GM18868 (cell line): ENCODE measurements at regions not wholly inside any gene's neighbourhood (a gene's known extent, or its start where the extent isn't known, plus 50 kb on each side); places are given as distances from the start of the nearest gene placed in this dataset.

ENCODE experiments used
- ATAC-seq: cut with Tn5 transposase; IDR thresholded peaks from one replicate; pipeline ENCODE4 v1.9.1; 2021; ENCODE audit warnings: mild to moderate bottlenecking, moderate library complexity; ENCODE audit not compliant: unreplicated experiment

DNA sequence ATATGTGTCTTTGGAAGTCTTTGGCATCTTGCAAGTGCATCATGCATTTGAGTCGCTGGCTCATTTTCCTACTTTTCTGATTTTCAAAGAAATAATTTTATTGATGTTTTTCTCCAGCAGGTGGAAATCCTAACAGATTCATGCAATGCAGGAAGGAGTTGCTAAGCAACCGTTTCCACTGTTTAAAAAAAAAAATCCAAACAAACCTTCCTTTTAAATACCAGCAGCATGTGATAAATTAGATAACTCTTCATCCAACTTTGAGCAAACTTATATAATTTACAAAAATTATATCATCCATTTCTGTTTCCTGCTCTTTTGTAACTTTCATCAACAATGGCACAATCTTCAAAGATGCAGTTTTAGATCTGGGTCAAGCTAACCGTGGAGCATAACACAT lies 364.1 kb downstream of the MFSD1 start:
- no peak for ATAC-seq

DNA sequence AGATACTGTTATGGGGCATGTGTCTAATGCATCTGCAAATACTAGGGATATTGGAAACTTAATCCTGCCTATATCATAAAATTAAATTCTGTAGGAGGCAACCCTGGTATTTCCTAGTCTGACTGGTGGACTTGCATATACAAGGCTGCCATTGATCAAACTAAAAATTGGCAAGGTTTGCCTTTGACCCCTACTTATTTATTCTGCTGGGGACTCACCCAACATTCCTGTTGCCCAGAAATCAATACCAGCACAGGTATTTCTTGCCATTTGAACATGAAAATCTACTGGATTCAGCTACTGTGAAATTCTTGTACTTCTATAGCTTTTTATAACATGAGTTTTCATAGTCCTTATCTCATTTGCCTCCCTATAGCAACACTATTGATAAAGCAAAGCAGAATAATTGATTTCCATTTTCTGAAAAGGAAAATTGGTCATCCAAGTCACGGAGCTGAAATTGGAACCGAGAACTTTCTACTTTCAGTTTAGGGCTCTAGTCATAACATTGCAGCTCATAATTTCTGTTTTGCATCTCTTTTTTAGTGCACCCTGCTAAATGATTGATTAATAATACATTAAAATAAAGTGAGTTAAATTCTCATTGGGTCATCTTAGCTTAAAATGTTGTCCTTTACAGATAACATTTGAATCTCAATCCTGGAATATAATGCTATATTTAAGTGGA lies 365.2 kb downstream of the MFSD1 start:
- ATAC-seq, result peak; percentile 52

DNA sequence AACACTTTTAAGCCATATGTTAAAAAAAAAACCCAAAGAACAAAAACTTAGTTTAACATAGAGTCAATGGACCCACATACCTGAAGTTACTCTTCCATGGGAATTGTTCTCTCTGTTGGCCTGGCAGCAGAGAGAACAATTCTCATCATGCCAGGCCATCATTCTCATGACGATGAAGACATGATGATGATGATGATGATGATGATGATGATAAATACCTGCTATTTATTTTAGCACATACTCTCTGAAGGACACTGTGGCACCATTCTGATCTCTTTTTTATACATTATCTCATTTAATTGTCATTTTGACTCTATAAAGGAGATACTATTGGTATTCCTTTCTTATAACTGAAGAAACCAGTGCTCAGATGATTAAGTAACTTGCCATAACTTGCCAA lies 366.9 kb downstream of the MFSD1 start:
- no peak for ATAC-seq

DNA sequence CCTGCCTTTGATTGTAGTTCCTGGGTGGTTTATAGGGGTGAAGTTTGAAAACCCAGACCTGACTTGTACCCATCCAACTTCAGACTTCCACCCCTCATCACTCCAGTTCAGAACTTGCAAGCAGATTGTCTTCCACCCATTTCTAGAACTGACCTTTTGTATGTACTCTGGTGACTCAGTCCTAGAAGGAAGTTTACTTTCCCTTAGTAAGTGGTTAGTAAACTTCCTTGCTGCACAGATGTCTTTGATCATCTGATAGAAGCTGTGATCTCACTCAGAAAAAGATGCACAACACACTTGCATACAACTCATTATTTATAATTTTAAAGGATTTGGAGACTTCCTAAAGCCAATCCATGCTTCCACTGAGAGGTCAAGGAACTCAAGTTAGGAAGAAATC lies 368.0 kb downstream of the MFSD1 start:
- ATAC-seq, result peak; percentile 79

DNA sequence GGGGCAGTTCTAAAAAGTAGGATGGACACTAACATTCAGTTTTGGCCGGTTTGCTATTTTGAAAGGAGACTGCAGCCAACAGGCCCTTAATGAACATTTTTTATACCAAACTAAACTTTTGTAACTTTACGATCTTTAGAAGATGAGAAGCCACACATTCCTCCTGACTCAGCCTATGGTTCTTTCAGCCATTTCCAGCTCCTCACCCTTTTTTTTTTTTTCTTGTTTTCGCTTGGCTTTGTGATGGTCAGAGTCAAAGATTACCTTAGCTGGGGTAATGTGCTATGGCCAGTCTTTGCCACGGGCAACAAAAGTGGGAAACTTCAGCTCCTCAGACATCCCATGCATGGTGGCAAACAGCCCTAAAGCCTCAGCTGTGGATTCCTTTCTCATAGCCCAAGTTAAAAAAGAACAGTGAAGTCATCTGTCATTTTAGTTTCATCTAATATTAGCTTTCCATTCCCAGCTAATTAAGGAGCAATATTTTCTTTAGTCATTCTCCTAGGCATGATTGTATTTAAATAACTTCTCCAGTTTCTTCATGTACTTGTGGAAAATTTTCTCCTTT lies 368.7 kb downstream of the MFSD1 start:
- ATAC-seq, result no peak

DNA sequence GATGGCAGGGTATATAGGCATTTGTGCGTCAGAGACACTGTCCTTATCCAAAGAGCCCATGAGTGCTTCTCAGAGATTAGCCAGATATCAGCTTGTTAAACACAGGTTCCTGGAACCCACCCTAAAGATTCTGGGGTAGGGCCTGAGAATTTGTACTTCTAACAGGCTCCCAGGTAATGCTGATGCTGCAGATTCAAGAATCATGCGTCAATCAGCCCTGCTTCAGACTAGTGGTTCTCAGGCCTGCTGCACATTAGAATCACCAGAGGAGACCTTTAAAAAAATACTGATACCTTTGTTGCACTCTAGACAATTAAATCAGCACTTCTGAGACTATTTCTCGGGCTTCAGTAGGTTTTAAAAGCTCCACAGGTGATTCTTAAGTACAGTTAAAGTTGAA lies 369.5 kb downstream of the MFSD1 start:
- no peak for ATAC-seq

DNA sequence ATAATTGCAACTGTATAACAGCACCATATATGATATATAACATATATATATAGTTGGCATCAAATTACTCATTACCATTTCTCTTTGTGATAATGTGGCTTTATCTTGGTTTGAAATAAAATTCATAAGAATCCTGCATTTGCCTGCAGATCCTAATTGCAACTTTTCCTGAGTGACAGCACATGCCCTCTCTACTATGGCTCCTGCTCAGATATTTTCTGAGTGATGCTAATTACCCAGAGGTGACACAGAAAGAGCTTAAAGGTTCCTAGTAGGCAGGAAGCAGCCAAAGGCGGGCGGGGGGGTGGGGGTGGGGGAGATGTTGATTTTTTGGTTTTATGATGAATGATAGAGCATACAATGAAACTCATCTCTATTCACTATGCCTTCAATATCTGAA lies 370.6 kb downstream of the MFSD1 start:
- no peak for ATAC-seq

DNA sequence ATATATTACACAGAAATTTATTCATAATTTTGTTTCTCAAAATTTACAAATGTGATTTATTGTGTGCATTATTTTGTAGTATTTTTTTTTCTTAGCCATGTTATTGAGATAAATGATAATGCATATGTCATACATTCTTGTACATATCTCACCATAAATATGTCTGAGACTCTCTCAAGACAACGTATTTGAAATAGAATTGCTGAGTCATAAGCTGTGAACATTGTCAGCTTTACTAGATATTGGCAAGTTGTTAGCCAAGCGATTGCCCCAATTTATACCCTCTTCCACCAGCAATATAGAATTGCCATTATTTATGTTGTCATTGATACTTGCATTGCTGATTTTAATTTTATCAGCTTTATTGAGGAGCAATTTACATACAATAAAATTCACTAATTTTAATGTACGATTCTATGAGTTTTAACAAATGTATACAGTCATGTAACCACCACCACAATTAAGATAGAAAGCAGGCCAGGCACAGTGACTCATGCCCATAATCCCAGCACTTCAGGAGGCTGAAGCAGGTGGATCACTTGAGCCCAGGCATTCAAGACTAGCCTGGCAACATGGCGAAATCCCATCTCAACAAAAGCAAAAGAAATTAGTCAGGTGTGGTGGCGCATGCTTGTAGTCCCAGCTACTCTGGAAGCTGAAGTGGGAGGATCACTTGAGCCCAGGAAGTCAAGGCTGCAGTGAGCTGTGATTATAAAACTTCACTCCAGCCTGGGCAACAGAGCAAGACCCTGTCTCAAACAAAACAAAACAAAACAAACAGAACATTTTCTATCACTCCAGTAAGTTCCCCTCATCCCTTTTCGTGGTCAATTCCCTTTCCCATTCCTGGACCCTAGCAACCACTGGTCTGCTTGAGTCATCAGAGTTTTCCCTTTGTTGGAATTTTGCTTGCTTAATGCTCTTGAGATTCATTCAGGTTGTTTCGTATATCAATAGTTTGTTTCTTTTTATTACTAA lies 373.1 kb downstream of the MFSD1 start:
- ATAC-seq, result no peak

DNA sequence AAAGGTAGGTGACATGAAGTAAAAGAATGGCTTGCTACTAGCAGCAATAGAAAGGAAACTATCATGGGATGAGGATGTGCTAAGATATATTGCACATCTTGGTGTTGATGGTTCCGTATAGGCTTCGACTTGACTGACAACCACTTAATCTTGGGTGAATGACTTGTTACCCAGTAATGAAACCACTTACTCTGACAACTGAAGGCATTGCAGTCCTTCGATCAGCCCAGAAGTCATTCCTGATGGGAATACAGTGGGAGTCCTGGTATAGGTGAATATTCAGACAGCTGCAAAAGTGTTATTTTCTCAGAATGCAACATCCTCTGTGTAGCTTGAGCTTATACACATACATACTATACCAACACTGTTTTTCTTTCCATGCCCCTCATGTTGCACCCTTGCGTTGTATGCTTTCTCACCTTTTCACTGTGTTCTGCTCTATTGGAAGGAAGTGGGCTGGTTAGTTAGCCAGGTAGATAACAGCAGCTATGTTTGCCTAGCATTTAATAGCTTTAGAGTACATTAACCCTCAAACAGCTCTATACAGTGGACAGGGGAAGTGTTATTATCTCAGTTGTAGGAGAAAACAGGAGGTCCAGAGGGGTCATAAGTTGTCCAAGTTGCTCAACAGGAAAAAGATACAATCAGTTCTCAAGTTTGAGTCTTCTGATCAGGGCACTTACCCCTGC lies 376.5 kb downstream of the MFSD1 start:
- ATAC-seq, result no peak

DNA sequence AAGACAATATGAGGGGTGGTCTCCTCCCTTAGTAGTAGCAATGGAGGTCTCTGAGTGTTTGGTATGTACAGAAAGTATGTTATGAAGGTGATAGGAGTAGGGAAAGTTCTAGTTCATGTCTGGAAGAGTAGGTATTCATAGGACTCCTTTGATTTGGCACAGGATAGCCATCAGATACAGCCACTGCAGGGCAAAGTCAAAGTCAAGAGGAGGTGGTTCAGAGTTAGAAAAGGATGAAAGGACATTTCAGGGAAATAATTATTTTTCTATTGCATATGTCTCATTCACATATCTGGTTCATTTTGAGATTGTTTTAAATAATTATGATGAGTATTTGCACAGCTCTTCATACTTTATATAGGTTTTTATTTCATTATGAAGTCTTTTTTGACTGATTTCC lies 381.1 kb downstream of the MFSD1 start:
- ATAC-seq, result no peak

DNA sequence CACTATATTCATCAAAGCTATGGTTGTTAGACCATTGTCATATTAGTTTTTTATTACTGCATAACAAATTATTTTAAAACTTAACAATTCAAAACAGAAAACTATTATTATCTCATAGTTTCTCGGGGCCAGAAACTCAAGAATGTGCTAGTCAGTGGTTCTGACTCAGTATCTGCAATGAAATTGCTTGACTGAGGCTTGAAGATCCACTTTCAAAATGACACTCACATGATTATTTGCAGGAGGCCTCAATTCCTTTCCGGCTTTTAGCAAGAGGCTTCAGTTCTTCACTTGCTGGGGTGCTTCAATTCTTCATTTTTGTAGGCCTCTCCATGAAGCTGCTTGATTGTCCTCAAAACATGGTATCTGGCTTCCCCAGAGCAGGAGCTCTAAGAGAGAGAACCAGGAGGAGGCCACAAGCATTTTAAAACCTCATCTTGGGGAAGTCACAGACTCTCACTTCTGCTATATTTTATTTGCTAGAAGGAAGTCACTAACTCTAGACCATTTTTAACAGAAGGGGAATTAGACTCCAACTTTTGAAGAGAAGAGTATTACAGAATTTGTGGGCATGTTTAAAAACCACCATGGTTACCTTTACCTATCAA lies 383.7 kb downstream of the MFSD1 start:
- ATAC-seq, result peak; percentile 76

DNA sequence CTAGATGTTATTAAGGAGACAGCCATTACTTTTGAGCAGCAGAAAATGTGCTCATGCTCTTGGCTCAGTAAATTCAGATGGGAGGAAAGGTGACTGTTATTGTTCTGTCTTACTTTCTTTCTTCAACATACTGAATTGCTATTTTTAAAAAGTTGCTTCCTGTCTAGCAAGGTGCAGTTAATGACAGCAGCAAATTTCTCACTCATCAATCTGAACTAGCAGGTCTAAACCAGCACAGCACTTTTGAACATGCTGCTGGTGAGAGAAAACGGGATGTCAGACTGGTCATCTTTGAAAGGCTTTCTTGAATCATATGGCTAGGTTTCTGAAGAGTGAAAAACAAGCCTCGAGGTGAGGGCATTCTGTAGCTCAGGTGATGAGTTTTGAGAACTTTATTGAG lies 384.7 kb downstream of the MFSD1 start:
- ATAC-seq, result peak; percentile 45

DNA sequence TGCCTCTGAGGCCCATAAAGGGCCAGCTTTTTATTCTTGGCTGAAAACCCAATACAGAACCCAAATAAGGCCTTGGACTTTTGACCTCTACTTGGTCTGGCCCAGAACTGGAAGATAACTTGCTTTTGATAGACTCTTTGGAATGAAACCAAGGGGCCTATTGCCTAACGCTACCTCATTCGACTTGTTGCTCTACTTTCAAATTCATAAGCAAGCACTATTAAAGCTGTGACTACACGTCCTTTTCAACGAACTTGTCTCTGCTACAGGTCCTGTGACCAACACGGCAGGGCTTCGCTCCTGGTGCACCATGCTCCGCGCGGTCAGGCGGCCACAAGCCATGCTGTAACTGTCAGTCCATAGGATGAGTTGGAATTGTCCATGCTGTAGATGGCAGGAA lies 385.4 kb downstream of the MFSD1 start:
- no peak for ATAC-seq

DNA sequence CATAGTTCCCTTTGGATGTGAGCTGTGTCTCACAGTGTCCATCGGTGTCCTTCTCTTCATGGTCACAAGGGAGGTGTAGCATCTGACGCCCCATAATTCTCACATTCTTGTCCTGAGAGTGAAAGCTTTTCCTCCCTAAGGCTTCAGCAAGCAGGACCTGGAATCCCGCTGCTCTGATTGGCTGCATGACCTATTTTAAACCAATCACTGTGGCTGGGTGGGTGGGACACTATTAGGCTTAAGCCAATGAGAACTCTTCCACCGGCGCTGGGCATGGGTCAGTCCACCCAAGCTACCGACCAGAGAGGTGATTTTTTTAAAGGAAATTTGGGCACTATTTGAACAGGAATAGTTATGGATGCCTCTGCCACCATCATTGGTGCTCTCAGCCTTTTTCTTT lies 385.9 kb downstream of the MFSD1 start:
- no peak for ATAC-seq

DNA sequence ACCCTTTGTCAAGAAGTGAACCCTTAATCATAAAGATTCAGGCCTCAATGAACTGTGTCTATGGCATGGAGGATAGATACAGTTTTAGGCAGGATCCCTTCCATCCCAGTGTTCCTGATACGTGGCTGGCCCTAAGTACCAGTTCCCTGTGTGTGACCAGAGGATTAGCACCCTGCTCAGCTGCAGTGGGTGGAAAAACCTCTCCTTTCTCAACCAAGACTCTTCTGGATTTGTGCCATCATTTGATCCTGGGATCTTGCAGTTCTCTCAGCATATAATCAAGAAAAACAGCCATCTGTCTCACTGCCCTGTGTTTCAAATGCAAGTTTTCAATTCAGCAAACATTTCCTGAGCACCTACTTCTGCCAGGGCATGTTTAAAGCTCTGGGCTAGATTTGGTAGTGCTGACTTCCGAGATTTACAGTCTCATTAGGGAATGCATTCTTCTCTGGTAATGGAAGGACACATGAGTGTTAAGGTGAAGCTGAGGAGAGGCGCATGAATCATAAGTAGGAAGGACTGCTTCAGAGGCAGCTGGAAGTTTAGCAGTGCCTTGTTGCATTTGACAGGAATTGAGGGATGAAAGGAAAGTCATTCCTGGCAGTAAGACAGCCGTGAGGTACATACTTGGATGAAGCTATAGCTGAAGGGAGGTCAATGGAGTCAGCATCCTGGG lies 388.3 kb downstream of the MFSD1 start:
- no peak for ATAC-seq

DNA sequence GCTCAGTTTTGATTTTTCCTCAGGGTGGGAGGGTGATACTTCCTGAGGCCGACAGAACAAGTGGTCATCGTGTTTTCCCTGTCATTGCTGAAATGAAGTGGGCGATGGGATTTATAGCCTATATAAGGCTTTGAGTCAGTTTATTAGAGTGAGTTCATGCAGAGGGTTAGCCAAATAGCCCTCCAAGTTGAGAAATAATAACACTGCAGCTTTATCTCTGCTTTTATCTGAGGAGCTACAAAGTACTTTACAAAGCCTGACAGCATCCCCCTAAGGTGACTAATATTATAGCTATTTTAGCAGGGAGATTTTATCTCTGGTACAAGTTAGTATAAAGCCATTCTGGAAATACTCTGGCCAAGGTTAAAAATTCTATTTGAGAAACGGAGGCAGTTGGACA lies 389.6 kb downstream of the MFSD1 start:
- no peak for ATAC-seq

DNA sequence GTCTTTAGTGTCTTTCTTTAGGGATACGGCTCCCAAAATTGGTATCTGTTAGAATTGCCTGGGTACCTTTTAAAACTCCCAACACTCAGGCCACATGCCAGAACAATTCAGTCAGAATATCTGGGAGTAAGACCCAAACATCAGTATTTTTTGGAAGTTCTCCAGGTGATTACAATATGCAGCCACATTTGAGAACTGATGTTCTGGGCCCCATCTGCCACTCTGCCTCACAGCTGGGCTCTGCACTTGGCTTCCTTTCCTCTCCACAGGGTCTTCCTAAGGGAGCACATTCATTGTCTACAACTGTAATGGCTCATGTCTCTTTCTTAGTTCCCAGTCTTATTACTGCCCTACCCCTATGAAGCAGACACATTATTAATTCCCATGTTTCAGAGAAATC lies 394.5 kb downstream of the MFSD1 start:
- ATAC-seq, result no peak

DNA sequence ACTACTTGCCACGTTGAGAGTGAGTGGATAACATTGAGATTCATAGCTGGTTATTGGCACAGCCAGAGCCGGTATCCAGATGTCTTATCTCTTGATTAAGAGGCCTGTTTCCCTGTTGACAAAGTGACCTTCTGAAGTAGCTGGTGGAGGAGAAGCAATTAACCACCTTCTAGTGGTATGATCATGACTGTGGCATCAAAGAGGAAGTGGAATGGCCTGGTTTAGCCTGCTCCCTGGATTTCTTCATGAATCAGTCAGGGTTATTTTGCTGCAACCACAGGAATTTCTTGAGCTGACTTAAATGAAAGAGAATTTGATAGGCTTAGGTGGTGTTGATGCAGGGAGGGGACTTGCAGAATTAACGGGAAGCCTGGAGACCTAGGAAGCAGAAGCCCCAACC lies 398.3 kb downstream of the MFSD1 start:
- no peak for ATAC-seq

DNA sequence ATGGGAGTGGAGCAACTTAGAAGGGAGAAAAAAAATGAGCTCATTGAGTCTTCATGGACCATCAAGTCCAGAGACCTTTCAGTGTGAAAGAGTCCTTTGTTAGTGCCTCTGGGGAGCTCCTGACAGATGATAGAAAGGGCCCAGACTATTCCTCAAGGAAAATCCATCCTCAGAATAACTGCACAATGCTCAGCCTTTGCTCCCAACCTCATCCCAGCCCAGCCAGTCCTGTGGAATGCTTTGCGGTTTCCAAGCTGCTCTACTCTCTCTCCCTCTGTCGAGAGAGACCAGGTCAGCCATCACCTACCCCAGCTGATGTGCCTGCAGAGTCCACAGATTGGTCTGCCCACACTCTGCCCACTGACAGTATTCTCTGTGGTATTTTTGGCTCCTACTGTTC lies 406.2 kb downstream of the MFSD1 start:
- ATAC-seq, result no peak

DNA sequence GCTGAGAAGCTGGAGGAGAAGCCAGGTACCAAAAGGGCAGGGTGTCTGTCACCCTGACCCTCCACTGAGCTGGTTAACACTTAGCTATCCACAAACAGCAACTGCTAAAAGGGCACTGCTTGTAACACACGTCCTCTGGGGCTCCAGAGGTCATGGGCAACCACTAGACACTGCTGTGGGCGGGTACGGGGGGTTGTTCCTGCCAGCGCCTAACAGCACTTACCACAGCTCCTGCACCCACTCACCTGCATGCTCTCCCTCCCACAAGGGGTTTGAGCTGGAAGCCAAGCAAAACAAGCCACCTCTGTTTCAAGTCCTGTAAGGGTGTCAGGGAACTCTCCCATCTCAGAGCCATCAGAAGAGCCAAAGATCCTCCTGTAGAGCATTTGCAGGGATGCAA lies 407.6 kb downstream of the MFSD1 start:
- no peak for ATAC-seq
